ENCODE measurements at regions not wholly inside any gene's neighbourhood (a gene's known extent, or its start where the extent isn't known, plus 50 kb on each side); places are given as distances from the start of the nearest gene placed in this dataset.
"Not testable (repeated sequence)": the region's sequence is repeated elsewhere in the genome, so short reads cannot be mapped to it uniquely, and the experiment has no call there.

DNA sequence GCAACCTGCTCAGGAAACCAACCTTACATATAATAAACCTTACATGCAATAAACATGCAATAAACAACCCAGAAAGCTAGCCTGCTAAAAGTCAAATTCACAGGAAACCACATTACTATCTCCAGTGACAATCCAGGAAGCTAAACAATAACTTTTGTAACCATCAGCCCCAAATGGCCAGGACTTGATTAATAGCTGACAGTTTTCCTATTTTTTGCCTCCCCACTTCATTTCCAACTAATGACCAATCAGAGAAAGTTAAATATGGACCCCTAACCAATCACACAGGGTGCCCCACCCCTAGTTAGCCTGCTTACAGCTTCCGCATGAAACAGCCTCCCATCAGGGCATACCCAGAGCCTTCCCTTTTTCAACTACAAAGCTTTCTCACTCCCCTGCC, 152.2 kb upstream of the LMNTD1 start:
- TF ChIP-seq, protein P1, sequence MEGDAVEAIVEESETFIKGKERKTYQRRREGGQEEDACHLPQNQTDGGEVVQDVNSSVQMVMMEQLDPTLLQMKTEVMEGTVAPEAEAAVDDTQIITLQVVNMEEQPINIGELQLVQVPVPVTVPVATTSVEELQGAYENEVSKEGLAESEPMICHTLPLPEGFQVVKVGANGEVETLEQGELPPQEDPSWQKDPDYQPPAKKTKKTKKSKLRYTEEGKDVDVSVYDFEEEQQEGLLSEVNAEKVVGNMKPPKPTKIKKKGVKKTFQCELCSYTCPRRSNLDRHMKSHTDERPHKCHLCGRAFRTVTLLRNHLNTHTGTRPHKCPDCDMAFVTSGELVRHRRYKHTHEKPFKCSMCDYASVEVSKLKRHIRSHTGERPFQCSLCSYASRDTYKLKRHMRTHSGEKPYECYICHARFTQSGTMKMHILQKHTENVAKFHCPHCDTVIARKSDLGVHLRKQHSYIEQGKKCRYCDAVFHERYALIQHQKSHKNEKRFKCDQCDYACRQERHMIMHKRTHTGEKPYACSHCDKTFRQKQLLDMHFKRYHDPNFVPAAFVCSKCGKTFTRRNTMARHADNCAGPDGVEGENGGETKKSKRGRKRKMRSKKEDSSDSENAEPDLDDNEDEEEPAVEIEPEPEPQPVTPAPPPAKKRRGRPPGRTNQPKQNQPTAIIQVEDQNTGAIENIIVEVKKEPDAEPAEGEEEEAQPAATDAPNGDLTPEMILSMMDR (IDR thresholded peaks at IDR 0.05; ENCODE audit: low read depth, low read length), result no peak
- TF ChIP-seq MYC (IDR thresholded peaks at IDR 0.05; ENCODE audit: low read depth, low read length), result no peak
- TF ChIP-seq, protein P2, sequence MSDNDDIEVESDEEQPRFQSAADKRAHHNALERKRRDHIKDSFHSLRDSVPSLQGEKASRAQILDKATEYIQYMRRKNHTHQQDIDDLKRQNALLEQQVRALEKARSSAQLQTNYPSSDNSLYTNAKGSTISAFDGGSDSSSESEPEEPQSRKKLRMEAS (IDR thresholded peaks at IDR 0.05; ENCODE audit: low read depth, low read length), result no peak
- no peak for TF ChIP-seq POLR2A (IDR thresholded peaks at IDR 0.05; ENCODE audit: extremely low read depth, insufficient read length)
- DNase-seq (ENCODE audit: low read depth), result peak; percentile 20
- H3K4me3 ChIP-seq (ENCODE audit: low read depth, low read length), result no peak overlapping the region

DNA sequence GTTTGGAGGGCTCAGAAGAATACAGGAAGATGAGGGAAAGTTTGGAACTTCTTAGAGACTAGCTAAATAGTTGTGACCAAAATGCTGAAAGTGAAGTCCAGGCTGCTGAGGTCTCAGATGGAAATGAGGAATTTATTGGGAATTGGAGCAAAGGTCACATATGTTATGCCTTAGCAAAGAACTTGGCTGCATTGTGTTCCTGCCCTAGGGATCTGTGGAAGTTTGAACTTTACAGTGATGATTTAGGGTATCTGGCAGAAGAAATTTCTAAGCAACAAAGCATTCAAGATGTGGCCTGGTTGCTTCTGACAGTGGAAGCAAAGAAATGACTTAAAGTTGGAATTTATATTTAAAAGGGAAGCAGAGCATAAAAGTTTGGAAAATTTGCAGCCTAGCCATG, 153.6 kb upstream of the LMNTD1 start:
- DNase-seq (ENCODE audit: low read depth); H3K4me3 ChIP-seq (ENCODE audit: low read depth, low read length): not testable (repeated sequence)

DNA sequence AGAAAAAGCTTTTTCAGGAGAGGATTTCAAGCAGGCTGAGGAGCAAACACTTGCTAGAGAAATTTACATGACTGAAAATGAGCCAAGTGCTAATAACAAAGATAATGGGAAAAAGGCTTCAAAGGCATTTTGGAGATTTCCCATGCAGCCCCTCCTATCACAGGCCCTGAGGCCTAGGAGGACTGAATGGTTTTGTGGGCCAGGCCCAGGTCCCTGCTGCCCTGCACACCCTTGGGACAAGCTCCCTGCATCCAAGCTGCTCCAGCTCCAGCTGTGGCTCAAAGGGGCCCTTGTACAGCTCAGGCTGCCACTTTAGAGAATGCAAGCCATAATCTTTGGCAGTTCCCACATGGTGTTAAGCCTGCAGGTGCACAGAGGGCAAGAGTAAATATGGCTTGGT, 154.0 kb upstream of the LMNTD1 start:
- DNase-seq (ENCODE audit: low read depth), result no peak
- TF ChIP-seq POLR2A (IDR thresholded peaks at IDR 0.05; ENCODE audit: extremely low read depth, insufficient read length) (no peak), MYC (IDR thresholded peaks at IDR 0.05; ENCODE audit: low read depth, low read length) (no peak)
- TF ChIP-seq, protein P1 (IDR thresholded peaks at IDR 0.05; ENCODE audit: low read depth, low read length), result no peak
- TF ChIP-seq, protein P2 (IDR thresholded peaks at IDR 0.05; ENCODE audit: low read depth, low read length), result no peak
- no peak overlapping the region for H3K4me3 ChIP-seq (ENCODE audit: low read depth, low read length)

DNA sequence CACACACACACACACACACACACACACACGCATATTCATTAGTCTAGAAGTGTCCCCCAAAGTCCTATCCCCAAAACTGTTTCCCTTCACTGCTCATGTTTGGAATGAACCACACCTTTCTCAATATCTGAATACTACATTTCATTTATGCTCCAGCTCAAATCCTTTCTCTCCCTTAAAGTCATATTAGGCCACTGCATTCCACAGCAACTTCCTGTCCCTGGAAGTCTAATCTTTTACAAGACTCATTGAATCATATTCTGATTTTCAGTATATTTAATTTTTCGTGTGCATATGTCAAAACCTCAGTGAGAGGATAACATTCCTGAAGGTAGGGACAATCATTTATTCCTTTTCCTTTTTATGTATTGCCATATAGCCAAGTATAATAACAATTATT, 155.6 kb upstream of the LMNTD1 start:
- DNase-seq (ENCODE audit: low read depth), result no peak
- TF ChIP-seq, protein P2 (IDR thresholded peaks at IDR 0.05; ENCODE audit: low read depth, low read length), result no peak
- TF ChIP-seq MYC (IDR thresholded peaks at IDR 0.05; ENCODE audit: low read depth, low read length) (no peak), POLR2A (IDR thresholded peaks at IDR 0.05; ENCODE audit: extremely low read depth, insufficient read length) (no peak)
- TF ChIP-seq, protein P1 (IDR thresholded peaks at IDR 0.05; ENCODE audit: low read depth, low read length), result no peak
- H3K4me3 ChIP-seq (ENCODE audit: low read depth, low read length), result no peak overlapping the region

DNA sequence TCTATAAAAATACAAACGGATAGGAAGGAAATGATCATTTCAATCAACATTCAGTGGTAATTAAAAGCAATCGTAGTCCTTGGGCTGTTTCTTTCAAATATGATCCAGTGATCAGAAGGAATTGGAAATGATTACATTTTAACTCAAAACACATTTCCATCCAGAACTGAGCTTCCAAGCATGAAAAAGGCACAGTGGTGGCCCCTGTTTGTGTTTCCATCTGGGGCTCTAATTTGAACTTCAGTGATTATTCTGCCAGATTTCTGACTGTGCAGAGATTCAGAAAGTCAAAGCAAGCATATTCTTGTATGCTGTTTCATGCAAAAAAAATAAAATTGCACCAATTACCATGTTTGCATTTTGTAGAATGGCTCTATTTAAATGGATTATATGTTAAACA, 157.0 kb upstream of the LMNTD1 start:
- no peak for DNase-seq (ENCODE audit: low read depth)
- TF ChIP-seq, protein P1 (IDR thresholded peaks at IDR 0.05; ENCODE audit: low read depth, low read length), result no peak
- TF ChIP-seq, protein P2 (IDR thresholded peaks at IDR 0.05; ENCODE audit: low read depth, low read length), result no peak
- TF ChIP-seq POLR2A (IDR thresholded peaks at IDR 0.05; ENCODE audit: extremely low read depth, insufficient read length), result no peak
- TF ChIP-seq MYC (IDR thresholded peaks at IDR 0.05; ENCODE audit: low read depth, low read length), result no peak
- H3K4me3 ChIP-seq (ENCODE audit: low read depth, low read length), result no peak overlapping the region

DNA sequence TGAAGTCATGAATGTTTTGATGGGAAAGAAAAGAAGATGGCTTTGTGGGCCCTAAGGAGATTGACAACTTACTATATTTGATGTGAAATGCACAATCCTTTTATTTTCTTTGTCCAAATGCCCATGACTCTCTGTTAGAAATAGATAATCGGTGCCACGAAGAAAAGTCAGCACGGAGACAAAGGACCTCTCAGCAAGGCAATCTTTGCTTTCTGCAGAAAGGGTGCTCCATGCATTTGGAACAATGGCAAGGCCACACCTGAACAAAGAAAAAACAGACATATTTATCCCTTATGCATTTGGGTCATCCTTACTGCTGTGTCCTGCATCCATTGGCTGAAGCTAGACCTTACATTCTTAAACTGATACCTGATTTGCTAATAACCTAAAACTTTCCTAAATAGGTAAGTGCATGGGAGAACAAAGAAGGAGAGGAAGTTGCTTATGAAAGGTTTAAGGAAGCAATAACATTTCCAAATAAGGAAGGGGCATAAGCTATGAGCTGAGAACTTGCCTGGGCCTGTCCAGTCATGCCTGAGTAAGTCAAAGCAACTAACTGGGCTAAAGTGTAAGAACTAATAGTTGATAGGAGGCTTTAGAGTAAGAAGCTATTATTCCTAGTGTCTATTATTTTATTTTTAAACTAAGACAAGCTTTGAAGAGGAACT, 158.0 kb upstream of the LMNTD1 start:
- DNase-seq (ENCODE audit: low read depth); H3K4me3 ChIP-seq (ENCODE audit: low read depth, low read length): not testable (repeated sequence)

DNA sequence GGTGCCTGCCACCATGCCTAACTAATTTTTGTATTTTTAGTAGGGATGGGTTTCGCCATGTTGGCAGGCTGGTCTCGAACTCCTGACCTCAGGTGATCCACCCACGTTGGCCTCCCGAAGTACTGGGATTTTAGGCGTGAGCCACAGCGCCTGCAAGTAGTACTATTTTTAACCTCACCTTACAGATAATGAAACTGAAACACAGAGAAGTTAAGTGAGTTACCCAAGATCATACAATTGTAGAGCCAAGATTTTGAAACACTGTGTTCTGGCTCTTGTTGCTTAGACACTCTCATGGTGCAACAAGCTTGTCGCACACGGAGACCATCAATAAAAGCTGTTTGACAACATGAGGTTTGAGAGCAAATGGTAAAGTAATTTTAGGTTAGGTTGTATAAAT, 159.1 kb upstream of the LMNTD1 start:
- TF ChIP-seq MYC (IDR thresholded peaks at IDR 0.05; ENCODE audit: low read depth, low read length) (no peak), POLR2A (IDR thresholded peaks at IDR 0.05; ENCODE audit: extremely low read depth, insufficient read length) (no peak)
- TF ChIP-seq, protein P2 (IDR thresholded peaks at IDR 0.05; ENCODE audit: low read depth, low read length), result no peak
- TF ChIP-seq, protein P1 (IDR thresholded peaks at IDR 0.05; ENCODE audit: low read depth, low read length), result no peak
- DNase-seq (ENCODE audit: low read depth), result no peak
- H3K4me3 ChIP-seq (ENCODE audit: low read depth, low read length), result no peak overlapping the region
